ENCODE measurements at regions not wholly inside any gene's neighbourhood (a gene's known extent, or its start where the extent isn't known, plus 50 kb on each side); places are given as distances from the start of the nearest gene placed in this dataset.

GRCh38 chr6:14966096-14966905 is 279.6 kb upstream of the JARID2 start:
- Histone ChIP-seq H3K27ac (ENCODE audit: low read depth) (peak overlapping the region; percentile 78), H3K4me3 (no peak overlapping the region), H3K9me2 (ENCODE audit: insufficient read depth) (no peaks in the 10 kb centered on the region), H3K4me2 (peak overlapping the region; percentile 11; the same call in 1 of the 2 replicates), H4K20me1 (replicated peaks; ENCODE audit: insufficient read depth) (no peaks in the 10 kb centered on the region), H3K79me2 (replicated peaks; ENCODE audit: insufficient read depth) (no peaks in the 10 kb centered on the region; the same call in none of the 2 replicates), H3F3A (replicated peaks; ENCODE audit: low read depth) (0 out of 2 replicates have a peak, but pooled peaks cover 3% of the 10 kb centered on the region), H3K4me1 (ENCODE audit: insufficient read depth) (peaks cover 46% of the 10 kb centered on the region), H3K36me3 (ENCODE audit: insufficient read depth) (no peaks in the 10 kb centered on the region), H3K27me3 (ENCODE audit: insufficient read depth) (no peaks in the 10 kb centered on the region), H2AFZ (no peak overlapping the region)
- DNase-seq (ENCODE audit: low spot score) (peak; percentile 63), ATAC-seq (peak; percentile 77)
- H3K27ac Mint-ChIP-seq: peak overlapping the region; percentile 83
- peaks cover 36% of the 10 kb centered on the region for H3K4me1 Mint-ChIP-seq
- H3K9me3 Mint-ChIP-seq: peaks cover 11% of the 10 kb centered on the region; the same call in 2 of the 3 replicates
- H3K27me3 Mint-ChIP-seq (ENCODE audit: insufficient read depth, low read depth, poor library complexity): peaks cover 2% of the 10 kb centered on the region
- peaks cover 17% of the 10 kb centered on the region for H3K36me3 Mint-ChIP-seq (ENCODE audit: low read depth)
- no peak overlapping the region for H3K4me3 Mint-ChIP-seq
- TF ChIP-seq ZNF331 (CRISPR knock-in tag; IDR thresholded peaks at IDR 0.05; ENCODE audit: low read depth) (no peak), CTCF (conservative IDR thresholded peaks at IDR 0.05; ENCODE audit: low read depth in 2 of 2) (no peak), JUNB (IDR thresholded peaks at IDR 0.05; ENCODE audit: unreplicated experiment) (no peak), ZNF462 (CRISPR knock-in tag; IDR thresholded peaks at IDR 0.05) (0 out of 2 replicates have a peak, but pooled peaks have one; percentile 42)
